ENCODE measurements at regions not wholly inside any gene's neighbourhood (a gene's known extent, or its start where the extent isn't known, plus 50 kb on each side); places are given as distances from the start of the nearest gene placed in this dataset.

- DNase-seq (ENCODE audit: low read depth in 2 of 2): no peak
- TF ChIP-seq, protein P1, sequence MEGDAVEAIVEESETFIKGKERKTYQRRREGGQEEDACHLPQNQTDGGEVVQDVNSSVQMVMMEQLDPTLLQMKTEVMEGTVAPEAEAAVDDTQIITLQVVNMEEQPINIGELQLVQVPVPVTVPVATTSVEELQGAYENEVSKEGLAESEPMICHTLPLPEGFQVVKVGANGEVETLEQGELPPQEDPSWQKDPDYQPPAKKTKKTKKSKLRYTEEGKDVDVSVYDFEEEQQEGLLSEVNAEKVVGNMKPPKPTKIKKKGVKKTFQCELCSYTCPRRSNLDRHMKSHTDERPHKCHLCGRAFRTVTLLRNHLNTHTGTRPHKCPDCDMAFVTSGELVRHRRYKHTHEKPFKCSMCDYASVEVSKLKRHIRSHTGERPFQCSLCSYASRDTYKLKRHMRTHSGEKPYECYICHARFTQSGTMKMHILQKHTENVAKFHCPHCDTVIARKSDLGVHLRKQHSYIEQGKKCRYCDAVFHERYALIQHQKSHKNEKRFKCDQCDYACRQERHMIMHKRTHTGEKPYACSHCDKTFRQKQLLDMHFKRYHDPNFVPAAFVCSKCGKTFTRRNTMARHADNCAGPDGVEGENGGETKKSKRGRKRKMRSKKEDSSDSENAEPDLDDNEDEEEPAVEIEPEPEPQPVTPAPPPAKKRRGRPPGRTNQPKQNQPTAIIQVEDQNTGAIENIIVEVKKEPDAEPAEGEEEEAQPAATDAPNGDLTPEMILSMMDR (IDR thresholded peaks at IDR 0.05; ENCODE audit: low read depth, low read length): no peak
- H3K4me3 ChIP-seq (replicated peaks in 1 of 2; ENCODE audit: low read depth in 2 of 2, low read length in 2 of 2): no peak overlapping the region
Measured at GRCh38 chr10:10310498-10310897, 707.2 kb upstream of the CELF2 start.

GRCh38 chr10:10311966-10312365 lies 705.7 kb upstream of the CELF2 start:
- H3K4me3 ChIP-seq (replicated peaks in 1 of 2; ENCODE audit: low read depth in 2 of 2, low read length in 2 of 2): no peak overlapping the region
- DNase-seq (ENCODE audit: low read depth in 2 of 2): no peak
- TF ChIP-seq, protein P1 (IDR thresholded peaks at IDR 0.05; ENCODE audit: low read depth, low read length): no peak

GRCh38 chr10:10313149-10313835 lies 704.4 kb upstream of the CELF2 start:
- no peak overlapping the region for H3K4me3 ChIP-seq (replicated peaks in 1 of 2; ENCODE audit: low read depth in 2 of 2, low read length in 2 of 2)
- peak; percentile 33 to 66 for DNase-seq (ENCODE audit: low read depth in 2 of 2)
- TF ChIP-seq, protein P1 (IDR thresholded peaks at IDR 0.05; ENCODE audit: low read depth, low read length): no peak

DNA sequence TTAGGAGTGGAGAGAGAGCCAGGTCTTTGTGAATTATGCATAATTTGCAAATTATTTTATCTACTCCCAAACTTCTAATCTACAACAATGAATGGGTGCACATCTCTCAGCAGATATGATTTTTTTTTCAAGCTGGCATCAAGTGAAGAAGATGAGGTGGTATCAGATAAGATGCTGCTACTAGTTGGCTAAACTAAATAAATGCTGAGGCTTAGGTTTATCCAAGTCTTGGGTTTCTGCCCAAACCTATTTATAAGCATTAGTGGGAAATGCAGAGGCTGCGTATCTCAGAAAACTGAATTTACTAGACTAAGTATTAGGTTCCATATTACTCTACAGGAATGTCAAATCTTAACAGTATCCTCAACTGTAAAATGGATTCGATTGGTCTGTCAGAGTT lies 703.0 kb upstream of the CELF2 start:
- TF ChIP-seq, protein P1 (IDR thresholded peaks at IDR 0.05; ENCODE audit: low read depth, low read length): no peak
- no peak for DNase-seq (ENCODE audit: low read depth in 2 of 2)
- H3K4me3 ChIP-seq (replicated peaks in 1 of 2; ENCODE audit: low read depth in 2 of 2, low read length in 2 of 2): no peak overlapping the region

- H3K4me3 ChIP-seq (replicated peaks in 1 of 2; ENCODE audit: low read depth in 2 of 2, low read length in 2 of 2): no peak overlapping the region
- TF ChIP-seq, protein P1 (IDR thresholded peaks at IDR 0.05; ENCODE audit: low read depth, low read length): no peak
- no peak for DNase-seq (ENCODE audit: low read depth in 2 of 2)
Measured at GRCh38 chr10:10315989-10316388, 701.7 kb upstream of the CELF2 start.

DNA sequence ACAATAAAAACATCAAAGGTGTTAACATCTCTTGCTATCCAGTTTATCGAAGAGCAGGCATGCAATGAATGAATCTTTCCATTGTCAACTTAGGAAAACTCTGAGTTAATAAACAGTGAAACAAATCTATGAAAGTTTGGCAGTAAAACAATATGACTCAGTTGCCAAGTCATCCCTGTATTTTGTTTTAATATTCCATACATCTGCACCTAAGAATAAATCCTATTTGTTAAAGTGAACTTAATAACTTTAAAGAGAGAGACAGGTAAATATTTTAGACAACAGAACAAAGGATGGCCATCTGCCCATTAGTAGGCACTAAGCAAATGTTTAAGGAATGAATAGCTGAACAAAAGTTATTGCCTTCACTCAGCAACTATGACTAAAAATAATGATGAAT lies 700.5 kb upstream of the CELF2 start:
- H3K4me3 ChIP-seq (replicated peaks in 1 of 2; ENCODE audit: low read depth in 2 of 2, low read length in 2 of 2): no peak overlapping the region
- peak in 1 of 2 donors; percentile 24 for DNase-seq (ENCODE audit: low read depth in 2 of 2)
- TF ChIP-seq, protein P1 (IDR thresholded peaks at IDR 0.05; ENCODE audit: low read depth, low read length): no peak

DNA sequence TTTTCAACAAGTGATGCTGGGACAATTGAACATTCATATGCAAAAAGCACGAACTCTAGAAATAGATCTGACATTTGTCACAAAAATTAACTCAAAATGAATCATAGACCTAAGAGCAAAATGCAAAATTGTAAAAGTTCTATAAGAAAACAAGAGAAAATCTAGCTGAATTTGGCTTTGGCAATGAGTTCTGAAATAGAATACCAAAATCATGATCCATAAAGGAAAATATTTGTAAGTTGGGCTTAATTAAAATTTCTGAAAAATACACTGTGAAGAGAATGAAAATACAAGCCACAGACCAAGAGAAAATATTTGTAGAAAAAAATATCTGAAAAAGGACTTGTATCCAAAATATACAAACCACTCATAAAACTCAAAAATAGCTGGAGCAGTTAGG lies 698.8 kb upstream of the CELF2 start:
- H3K4me3 ChIP-seq (replicated peaks in 1 of 2; ENCODE audit: low read depth in 2 of 2, low read length in 2 of 2): no peak overlapping the region
- TF ChIP-seq, protein P1 (IDR thresholded peaks at IDR 0.05; ENCODE audit: low read depth, low read length): no peak
- DNase-seq (ENCODE audit: low read depth in 2 of 2): peak in 1 of 2 donors; percentile 4
